Osteoblast (primary cell): ENCODE measurements at regions not wholly inside any gene's neighbourhood (a gene's known extent, or its start where the extent isn't known, plus 50 kb on each side); places are given as distances from the start of the nearest gene placed in this dataset.
A peak's percentile ranks its signal among the peaks of the same experiment; 100 is the strongest.
"Not testable (repeated sequence)": the region's sequence is repeated elsewhere in the genome, so short reads cannot be mapped to it uniquely, and the experiment has no call there.

Experiments used
- DNase-seq: peaks from one replicate; pipeline ENCODE4 v3.0.0; 2011; ENCODE audit warnings: low spot score, mixed read lengths; ENCODE audit not compliant: insufficient read length; ENCODE audit errors: missing footprints
- H2AFZ ChIP-seq: 2 replicates; pipeline ENCODE4 v1.6.0; 2011; ENCODE audit warnings: mild to moderate bottlenecking, low read length
- H3K27ac ChIP-seq: 2 replicates; pipeline ENCODE4 v1.5.1; 2011; ENCODE audit warnings: mild to moderate bottlenecking, low read depth, low read length, moderate library complexity
- H3K27me3 ChIP-seq: 2 replicates; pipeline ENCODE4 v1.6.0; 2012; ENCODE audit warnings: mild to moderate bottlenecking, control low read depth, inconsistent platforms, low read length, moderate library complexity; ENCODE audit not compliant: insufficient read depth
- H3K36me3 ChIP-seq: 2 replicates; pipeline ENCODE4 v1.5.1; 2011; ENCODE audit warnings: mild to moderate bottlenecking, low read length, control low read depth, moderate library complexity; ENCODE audit not compliant: insufficient read depth
- H3K4me1 ChIP-seq: 2 replicates; pipeline ENCODE4 v1.5.1; 2011; ENCODE audit warnings: mild to moderate bottlenecking, low read length, control low read depth, moderate library complexity; ENCODE audit not compliant: insufficient read depth
- H3K4me2 ChIP-seq: 2 replicates; pipeline ENCODE4 v1.6.0; 2011; ENCODE audit warnings: mild to moderate bottlenecking, low read length; ENCODE audit not compliant: insufficient read depth
- H3K4me3 ChIP-seq: fragments of 200-600 bp; sonication (generic); 3 replicates; pipeline ENCODE4 v1.5.1; 2012; ENCODE audit warnings: mild to moderate bottlenecking, low read length, inconsistent platforms; ENCODE audit not compliant: insufficient read depth
- H3K79me2 ChIP-seq: 2 replicates; pipeline ENCODE4 v1.6.0; 2012; ENCODE audit warnings: mild to moderate bottlenecking, low read length, control low read depth, inconsistent platforms; ENCODE audit not compliant: insufficient read depth
- H3K9me3 ChIP-seq: 2 replicates; pipeline ENCODE4 v1.5.1; 2011; ENCODE audit warnings: low read depth, low read length, control low read depth
- H4K20me1 ChIP-seq: 2 replicates; pipeline ENCODE4 v1.6.0; 2012; ENCODE audit warnings: mild to moderate bottlenecking, low read length, control low read depth; ENCODE audit not compliant: insufficient read depth
- CTCF ChIP-seq: IDR thresholded peaks from 2 replicates; pipeline ENCODE4 v1.5.1; 2011; ENCODE audit warnings: mild to moderate bottlenecking, low read depth, low read length, moderate library complexity; ENCODE audit errors: extremely low read depth

- no peak for DNase-seq
Measured at GRCh38 chr1:118812555-118812954, 175.6 kb downstream of the TBX15 start.

GRCh38 chr1:118811156-118811555 lies 177.0 kb downstream of the TBX15 start:
- H3K4me1 ChIP-seq = peaks cover 6% of the 10 kb centered on the region
- no peak overlapping the region for H3K4me3 ChIP-seq
- no peaks in the 10 kb centered on the region for H3K79me2 ChIP-seq
- H3K27ac ChIP-seq = no peak overlapping the region
- no peaks in the 10 kb centered on the region for H3K27me3 ChIP-seq
- peak overlapping the region; percentile 44 for H2AFZ ChIP-seq
- no peak overlapping the region for H3K4me2 ChIP-seq
- DNase-seq = no peak
- no peaks in the 10 kb centered on the region for H3K9me3 ChIP-seq
- TF ChIP-seq CTCF = no peak
- no peaks in the 10 kb centered on the region for H4K20me1 ChIP-seq
- no peaks in the 10 kb centered on the region for H3K36me3 ChIP-seq

More at GRCh38 chr1:118812555-118812954, 175.6 kb downstream of the TBX15 start:
- H3K27ac ChIP-seq = no peak overlapping the region
- no peak overlapping the region for H2AFZ ChIP-seq
- H3K36me3 ChIP-seq = no peaks in the 10 kb centered on the region
- no peak for TF ChIP-seq CTCF
- no peaks in the 10 kb centered on the region for H4K20me1 ChIP-seq
- no peak overlapping the region for H3K4me3 ChIP-seq
- H3K4me1 ChIP-seq = peaks cover 6% of the 10 kb centered on the region
- H3K9me3 ChIP-seq = no peaks in the 10 kb centered on the region
- H3K27me3 ChIP-seq = no peaks in the 10 kb centered on the region
- H3K4me2 ChIP-seq = no peak overlapping the region
- no peaks in the 10 kb centered on the region for H3K79me2 ChIP-seq

GRCh38 chr1:118809586-118809985 lies 178.6 kb downstream of the TBX15 start:
- no peak for DNase-seq
- no peaks in the 10 kb centered on the region for H3K4me1 ChIP-seq
- no peak overlapping the region for H3K4me2 ChIP-seq
- H2AFZ ChIP-seq = no peak overlapping the region
- no peaks in the 10 kb centered on the region for H3K36me3 ChIP-seq
- no peaks in the 10 kb centered on the region for H3K9me3 ChIP-seq
- no peak for TF ChIP-seq CTCF
- H3K4me3 ChIP-seq = no peak overlapping the region
- no peak overlapping the region for H3K27ac ChIP-seq
- no peaks in the 10 kb centered on the region for H4K20me1 ChIP-seq
- H3K79me2 ChIP-seq = no peaks in the 10 kb centered on the region
- H3K27me3 ChIP-seq = no peaks in the 10 kb centered on the region

GRCh38 chr1:118803128-118803527 lies 185.0 kb downstream of the TBX15 start:
- not testable (repeated sequence) for DNase-seq

More at GRCh38 chr1:118803128-118803527, 185.0 kb downstream of the TBX15 start:
- not testable (repeated sequence) for H3K4me1 ChIP-seq, H3K9me3 ChIP-seq, H3K4me2 ChIP-seq, H3K27ac ChIP-seq, H3K4me3 ChIP-seq, H2AFZ ChIP-seq, H3K36me3 ChIP-seq, H4K20me1 ChIP-seq, H3K27me3 ChIP-seq, H3K79me2 ChIP-seq
